ENCODE measurements at regions not wholly inside any gene's neighbourhood (a gene's known extent, or its start where the extent isn't known, plus 50 kb on each side); places are given as distances from the start of the nearest gene placed in this dataset.

DNA sequence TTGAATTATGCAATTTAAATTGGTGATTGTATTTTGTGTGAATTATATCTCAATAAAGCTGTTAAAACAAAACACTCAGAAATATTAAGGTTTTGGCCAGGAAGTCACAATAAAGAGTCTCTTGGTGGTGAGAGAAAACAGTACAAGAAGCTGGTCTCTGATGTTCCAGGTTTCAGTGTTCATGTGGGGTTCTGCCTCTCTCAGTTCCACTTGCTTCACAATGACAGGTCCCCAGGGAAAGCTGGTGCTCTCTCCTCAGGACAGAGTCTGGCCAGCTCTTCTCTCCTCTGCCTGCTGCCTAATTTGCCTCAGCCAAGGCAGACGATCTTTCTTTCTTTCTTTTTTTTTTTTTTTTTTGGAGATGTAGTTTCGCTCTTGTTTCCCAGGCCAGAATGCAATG, 342.9 kb upstream of the PLXNA2 start:
- TF ChIP-seq TAF1 (IDR thresholded peaks at IDR 0.05; ENCODE audit: low read depth), result no peak
- no peak for TF ChIP-seq CTCF (IDR thresholded peaks at IDR 0.05; ENCODE audit: poor library complexity, severe bottlenecking)
- TF ChIP-seq, protein P1, sequence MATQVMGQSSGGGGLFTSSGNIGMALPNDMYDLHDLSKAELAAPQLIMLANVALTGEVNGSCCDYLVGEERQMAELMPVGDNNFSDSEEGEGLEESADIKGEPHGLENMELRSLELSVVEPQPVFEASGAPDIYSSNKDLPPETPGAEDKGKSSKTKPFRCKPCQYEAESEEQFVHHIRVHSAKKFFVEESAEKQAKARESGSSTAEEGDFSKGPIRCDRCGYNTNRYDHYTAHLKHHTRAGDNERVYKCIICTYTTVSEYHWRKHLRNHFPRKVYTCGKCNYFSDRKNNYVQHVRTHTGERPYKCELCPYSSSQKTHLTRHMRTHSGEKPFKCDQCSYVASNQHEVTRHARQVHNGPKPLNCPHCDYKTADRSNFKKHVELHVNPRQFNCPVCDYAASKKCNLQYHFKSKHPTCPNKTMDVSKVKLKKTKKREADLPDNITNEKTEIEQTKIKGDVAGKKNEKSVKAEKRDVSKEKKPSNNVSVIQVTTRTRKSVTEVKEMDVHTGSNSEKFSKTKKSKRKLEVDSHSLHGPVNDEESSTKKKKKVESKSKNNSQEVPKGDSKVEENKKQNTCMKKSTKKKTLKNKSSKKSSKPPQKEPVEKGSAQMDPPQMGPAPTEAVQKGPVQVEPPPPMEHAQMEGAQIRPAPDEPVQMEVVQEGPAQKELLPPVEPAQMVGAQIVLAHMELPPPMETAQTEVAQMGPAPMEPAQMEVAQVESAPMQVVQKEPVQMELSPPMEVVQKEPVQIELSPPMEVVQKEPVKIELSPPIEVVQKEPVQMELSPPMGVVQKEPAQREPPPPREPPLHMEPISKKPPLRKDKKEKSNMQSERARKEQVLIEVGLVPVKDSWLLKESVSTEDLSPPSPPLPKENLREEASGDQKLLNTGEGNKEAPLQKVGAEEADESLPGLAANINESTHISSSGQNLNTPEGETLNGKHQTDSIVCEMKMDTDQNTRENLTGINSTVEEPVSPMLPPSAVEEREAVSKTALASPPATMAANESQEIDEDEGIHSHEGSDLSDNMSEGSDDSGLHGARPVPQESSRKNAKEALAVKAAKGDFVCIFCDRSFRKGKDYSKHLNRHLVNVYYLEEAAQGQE (IDR thresholded peaks at IDR 0.05; ENCODE audit: borderline replicate concordance), result no peak
- TF ChIP-seq EP300 (conservative IDR thresholded peaks at IDR 0.05; ENCODE audit: poor library complexity, severe bottlenecking), result no peak
- no peak for TF ChIP-seq POLR2AphosphoS5 (IDR thresholded peaks at IDR 0.05)
- TF ChIP-seq MXI1 (conservative IDR thresholded peaks at IDR 0.05; ENCODE audit: poor library complexity, severe bottlenecking), result no peak
- no peak for TF ChIP-seq SMC3 (conservative IDR thresholded peaks at IDR 0.05; ENCODE audit: poor library complexity)
